HCT116 (cell line): ENCODE measurements at regions not wholly inside any gene's neighbourhood (a gene's known extent, or its start where the extent isn't known, plus 50 kb on each side); places are given as distances from the start of the nearest gene placed in this dataset.

Experiments used
- ATAC-seq: fragments of 200-7000 bp; cut with Tn5 transposase; 2 replicates; pipeline ENCODE4 v1.9.1; 2020; ENCODE audit warnings: mild to moderate bottlenecking, moderate library complexity
- BruUV-seq: library from RNA; stranded (reverse); fragments of 400-500 nt; replicated peaks from 2 replicates; lab custom pipeline; 2021; lab: Mats Ljungman, UMichigan
- CTCF ChIA-PET: fragments of 300-600 bp; sonication (Branson Sonifier 250); formaldehyde crosslinking; loops from one replicate; lab custom pipeline; 2021; ENCODE audit warnings: antibody characterized with exemption; lab: Charles Lee
- POLR2A ChIA-PET: fragments of 300-600, 350-600 bp; sonication (Branson Sonifier 250); formaldehyde crosslinking; loops from one replicate; lab custom pipeline; 2021; ENCODE audit warnings: antibody characterized with exemption; lab: Charles Lee
- RAD21 ChIA-PET, 2 experiments: fragments of 300-600 bp; sonication (Branson Sonifier 250); formaldehyde crosslinking; loops; one replicate each; lab custom pipeline; 2023; ENCODE audit warnings: low total read pairs in 2 of 2; ENCODE audit not compliant: uncharacterized antibody in 2 of 2, unreplicated experiment in 2 of 2, low non-redundant PET in 1 of 2; lab: Charles Lee
- DNase-seq: peaks from one replicate; pipeline ENCODE4 v3.0.0-alpha.2; 2010; ENCODE audit warnings: low read depth, low spot score
- H2AFZ ChIP-seq: fragments of 200-600 bp; shearing (Covaris generic), sonication (generic); 2 replicates; pipeline ENCODE4 v1.6.1; 2017; ENCODE audit warnings: low read depth, mixed run types, mixed read lengths, antibody characterized with exemption, low read length; ENCODE audit not compliant: poor library complexity, severe bottlenecking
- H3K27ac ChIP-seq: 2 replicates; pipeline ENCODE4 v1.5.1; 2012; ENCODE audit warnings: low read depth, low read length
- H3K27me3 ChIP-seq: fragments of 200-600 bp; sonication (generic); 2 replicates; pipeline ENCODE4 v1.6.1; 2016; ENCODE audit warnings: mixed run types, low read length, mixed read lengths; ENCODE audit not compliant: insufficient read depth
- H3K36me3 ChIP-seq, 2 experiments: fragments of 200-500 bp in 1 of 2; fragments of 200-600 bp in 1 of 2; sonication (Bioruptor generic) in 1 of 2; sonication (generic) in 1 of 2; 2 replicates each; pipeline versions ENCODE4 v1.5.1 to v1.6.1; 2014 to 2016; ENCODE audit warnings: low read length in 2 of 2, inconsistent platforms in 1 of 2, mixed read lengths in 1 of 2, mixed run types in 1 of 2; ENCODE audit not compliant: insufficient read depth in 2 of 2, control insufficient read depth in 1 of 2
- H3K4me1 ChIP-seq, 2 experiments: fragments of 200-600 bp in 1 of 2; sonication (generic) in 1 of 2; 2 replicates each; pipeline versions ENCODE4 v1.5.1 to v1.6.1; 2012 to 2017; ENCODE audit warnings: low read length in 2 of 2, inconsistent platforms in 1 of 2, mild to moderate bottlenecking in 1 of 2, mixed read lengths in 1 of 2, mixed run types in 1 of 2, moderate library complexity in 1 of 2; ENCODE audit not compliant: insufficient read depth in 2 of 2, control insufficient read depth in 1 of 2
- H3K4me2 ChIP-seq: fragments of 200-600 bp; sonication (generic); 2 replicates; pipeline ENCODE4 v1.6.1; 2017; ENCODE audit warnings: mixed run types, low read length, mixed read lengths
- H3K4me3 ChIP-seq, 2 experiments: fragments of 200-600 bp in 1 of 2; sonication (generic) in 1 of 2; replicated peaks in 1 of 2; 2 replicates each; pipeline ENCODE4 v1.5.1; 2011 to 2016; ENCODE audit warnings: low read length in 2 of 2, control low read depth in 1 of 2, low read depth in 1 of 2, mild to moderate bottlenecking in 1 of 2, mixed read lengths in 1 of 2, mixed run types in 1 of 2
- H3K79me2 ChIP-seq: fragments of 200-600 bp; sonication (generic); 2 replicates; pipeline ENCODE4 v1.6.1; 2017; ENCODE audit warnings: mild to moderate bottlenecking, mixed run types, low read length, moderate library complexity, mixed read lengths; ENCODE audit not compliant: insufficient read depth
- H3K9ac ChIP-seq: fragments of 200-600 bp; sonication (generic); 2 replicates; pipeline ENCODE4 v1.6.1; 2016; ENCODE audit warnings: low read length, mixed read lengths
- H3K9me2 ChIP-seq: fragments of 200-600 bp; sonication (generic), shearing (Covaris generic); 2 replicates; pipeline ENCODE4 v1.6.1; 2017; ENCODE audit warnings: mixed run types, mild to moderate bottlenecking, moderate library complexity; ENCODE audit not compliant: insufficient read depth
- H3K9me3 ChIP-seq, 2 experiments: fragments of 200-500 bp in 1 of 2; fragments of 200-600 bp in 1 of 2; sonication (Bioruptor generic) in 1 of 2; sonication (generic) in 1 of 2; 2 replicates each; pipeline ENCODE4 v1.6.1; 2014 to 2017; ENCODE audit warnings: low read length in 2 of 2, mixed read lengths in 2 of 2, inconsistent platforms in 1 of 2, low read depth in 1 of 2, mild to moderate bottlenecking in 1 of 2, mixed run types in 1 of 2, moderate library complexity in 1 of 2; ENCODE audit not compliant: control insufficient read depth in 1 of 2, insufficient read depth in 1 of 2
- H4K20me1 ChIP-seq: fragments of 200-600 bp; sonication (generic), shearing (Covaris generic); 2 replicates; pipeline ENCODE4 v1.6.1; 2017; ENCODE audit warnings: mixed run types, mild to moderate bottlenecking, moderate library complexity; ENCODE audit not compliant: insufficient read depth
- FOSL1 ChIP-seq: IDR thresholded peaks from 2 replicates; pipeline ENCODE4 v1.6.1; 2012; ENCODE audit warnings: low read depth
- JUND ChIP-seq: IDR thresholded peaks from 2 replicates; pipeline ENCODE4 v1.6.1; 2012
- POLR2AphosphoS5 ChIP-seq: IDR thresholded peaks from 2 replicates; pipeline ENCODE4 v1.6.1; 2011; ENCODE audit warnings: mild to moderate bottlenecking, low read depth, low read length, moderate library complexity
- ZNF274 ChIP-seq: fragments of 200-500 bp; sonication (Bioruptor generic); IDR thresholded peaks from 2 replicates; pipeline ENCODE4 v1.6.1; 2014; ENCODE audit warnings: mild to moderate bottlenecking, low read depth, low read length, inconsistent platforms
- intact Hi-C: fragments of 100-400 bp; cut with micrococcal nuclease; formaldehyde crosslinking; loops from 2 replicates; pipeline ENCODE4 v1.10.0; 2022
- TF ChIP-seq, protein P1 (sequence below): IDR thresholded peaks from 2 replicates; pipeline ENCODE4 v1.6.1; 2012; ENCODE audit warnings: low read depth
- TF ChIP-seq, protein P2 (sequence below), 3 experiments: fragments of 200-600 bp in 1 of 3; sonication (generic) in 1 of 3; IDR thresholded peaks in 2 of 3; conservative IDR thresholded peaks in 1 of 3; 2 replicates each; pipeline ENCODE4 v1.5.1; 2012 to 2017; ENCODE audit warnings: low read depth in 2 of 3, low read length in 2 of 3, antibody characterized with exemption in 1 of 3, borderline replicate concordance in 1 of 3, control low read depth in 1 of 3, mild to moderate bottlenecking in 1 of 3, mixed read lengths in 1 of 3, mixed run types in 1 of 3, moderate library complexity in 1 of 3; ENCODE audit not compliant: insufficient read depth in 1 of 3

DNA sequence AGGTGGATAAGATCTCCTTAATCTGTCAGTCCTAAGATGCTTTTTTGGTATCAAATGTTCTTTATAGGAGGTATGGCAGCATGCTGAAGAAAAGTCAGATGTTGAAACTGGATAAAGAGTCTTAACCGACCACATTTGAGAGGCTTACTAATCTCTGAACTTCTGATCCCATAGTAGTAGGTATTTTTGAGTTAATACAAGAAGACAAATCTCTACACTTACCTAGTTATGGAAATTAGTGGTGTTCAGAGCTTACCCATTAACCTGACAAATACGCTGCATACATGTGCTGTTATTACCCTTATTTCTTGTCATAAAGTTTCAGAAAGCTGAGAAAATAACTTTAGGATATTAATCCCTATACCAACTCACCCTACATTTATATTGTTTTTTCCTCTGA lies 83.0 kb downstream of the ISL1 start:
- Histone ChIP-seq H3K4me2 (no peak overlapping the region), H3K9me2 (no peaks in the 10 kb centered on the region), H3K9ac (no peak overlapping the region), H3K4me3 (no peak overlapping the region), H3K27ac (no peak overlapping the region), H2AFZ (no peak overlapping the region), H3K27me3 (no peaks in the 10 kb centered on the region), H3K9me3 (no peaks in the 10 kb centered on the region), H3K4me1 (no peaks in the 10 kb centered on the region), H3K79me2 (no peaks in the 10 kb centered on the region), H3K36me3 (no peaks in the 10 kb centered on the region), H4K20me1 (no peaks in the 10 kb centered on the region)
- no peak for TF ChIP-seq FOSL1
- TF ChIP-seq ZNF274 = no peak
- TF ChIP-seq, protein P1, sequence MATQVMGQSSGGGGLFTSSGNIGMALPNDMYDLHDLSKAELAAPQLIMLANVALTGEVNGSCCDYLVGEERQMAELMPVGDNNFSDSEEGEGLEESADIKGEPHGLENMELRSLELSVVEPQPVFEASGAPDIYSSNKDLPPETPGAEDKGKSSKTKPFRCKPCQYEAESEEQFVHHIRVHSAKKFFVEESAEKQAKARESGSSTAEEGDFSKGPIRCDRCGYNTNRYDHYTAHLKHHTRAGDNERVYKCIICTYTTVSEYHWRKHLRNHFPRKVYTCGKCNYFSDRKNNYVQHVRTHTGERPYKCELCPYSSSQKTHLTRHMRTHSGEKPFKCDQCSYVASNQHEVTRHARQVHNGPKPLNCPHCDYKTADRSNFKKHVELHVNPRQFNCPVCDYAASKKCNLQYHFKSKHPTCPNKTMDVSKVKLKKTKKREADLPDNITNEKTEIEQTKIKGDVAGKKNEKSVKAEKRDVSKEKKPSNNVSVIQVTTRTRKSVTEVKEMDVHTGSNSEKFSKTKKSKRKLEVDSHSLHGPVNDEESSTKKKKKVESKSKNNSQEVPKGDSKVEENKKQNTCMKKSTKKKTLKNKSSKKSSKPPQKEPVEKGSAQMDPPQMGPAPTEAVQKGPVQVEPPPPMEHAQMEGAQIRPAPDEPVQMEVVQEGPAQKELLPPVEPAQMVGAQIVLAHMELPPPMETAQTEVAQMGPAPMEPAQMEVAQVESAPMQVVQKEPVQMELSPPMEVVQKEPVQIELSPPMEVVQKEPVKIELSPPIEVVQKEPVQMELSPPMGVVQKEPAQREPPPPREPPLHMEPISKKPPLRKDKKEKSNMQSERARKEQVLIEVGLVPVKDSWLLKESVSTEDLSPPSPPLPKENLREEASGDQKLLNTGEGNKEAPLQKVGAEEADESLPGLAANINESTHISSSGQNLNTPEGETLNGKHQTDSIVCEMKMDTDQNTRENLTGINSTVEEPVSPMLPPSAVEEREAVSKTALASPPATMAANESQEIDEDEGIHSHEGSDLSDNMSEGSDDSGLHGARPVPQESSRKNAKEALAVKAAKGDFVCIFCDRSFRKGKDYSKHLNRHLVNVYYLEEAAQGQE = no peak
- TF ChIP-seq, protein P2, sequence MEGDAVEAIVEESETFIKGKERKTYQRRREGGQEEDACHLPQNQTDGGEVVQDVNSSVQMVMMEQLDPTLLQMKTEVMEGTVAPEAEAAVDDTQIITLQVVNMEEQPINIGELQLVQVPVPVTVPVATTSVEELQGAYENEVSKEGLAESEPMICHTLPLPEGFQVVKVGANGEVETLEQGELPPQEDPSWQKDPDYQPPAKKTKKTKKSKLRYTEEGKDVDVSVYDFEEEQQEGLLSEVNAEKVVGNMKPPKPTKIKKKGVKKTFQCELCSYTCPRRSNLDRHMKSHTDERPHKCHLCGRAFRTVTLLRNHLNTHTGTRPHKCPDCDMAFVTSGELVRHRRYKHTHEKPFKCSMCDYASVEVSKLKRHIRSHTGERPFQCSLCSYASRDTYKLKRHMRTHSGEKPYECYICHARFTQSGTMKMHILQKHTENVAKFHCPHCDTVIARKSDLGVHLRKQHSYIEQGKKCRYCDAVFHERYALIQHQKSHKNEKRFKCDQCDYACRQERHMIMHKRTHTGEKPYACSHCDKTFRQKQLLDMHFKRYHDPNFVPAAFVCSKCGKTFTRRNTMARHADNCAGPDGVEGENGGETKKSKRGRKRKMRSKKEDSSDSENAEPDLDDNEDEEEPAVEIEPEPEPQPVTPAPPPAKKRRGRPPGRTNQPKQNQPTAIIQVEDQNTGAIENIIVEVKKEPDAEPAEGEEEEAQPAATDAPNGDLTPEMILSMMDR (IDR thresholded peaks at IDR 0.05 in 2 of 3, conservative IDR thresholded peaks at IDR 0.05 in 1 of 3; ENCODE audit: borderline replicate concordance in 1 of 3, insufficient read depth in 1 of 3, low read depth in 2 of 3, low read length in 2 of 3) = no peak
- TF ChIP-seq JUND = no peak
- TF ChIP-seq POLR2AphosphoS5 = no peak
- ATAC-seq (no peak), DNase-seq (no peak)
- intact Hi-C loops = no loop called here
- ChIA-PET RAD21 (no interaction called here), POLR2A (no interaction called here), CTCF (no interaction called here)
- no TSS peak for BruUV-seq
